G401 (cell line): ENCODE measurements at regions not wholly inside any gene's neighbourhood (a gene's known extent, or its start where the extent isn't known, plus 50 kb on each side); places are given as distances from the start of the nearest gene placed in this dataset.
"Not testable (repeated sequence)": the region's sequence is repeated elsewhere in the genome, so short reads cannot be mapped to it uniquely, and the experiment has no call there.

Experiments used
- DNase-seq: peaks from one replicate; pipeline ENCODE4 v3.0.0-alpha.2; 2015; ENCODE audit warnings: low spot score
- in situ Hi-C: cut with HindIII; loops from 2 replicates; pipeline ENCODE4 v1.10.0; 2016; ENCODE audit warnings: low sequenced_read_pairs, mixed read lengths

- DNase-seq, in situ Hi-C loops: not testable (repeated sequence)
These were observed 5355.6 kb upstream of the TPTE start for GRCh38 chr21:5165829-5166228.
